ENCODE measurements at regions not wholly inside any gene's neighbourhood (a gene's known extent, or its start where the extent isn't known, plus 50 kb on each side); places are given as distances from the start of the nearest gene placed in this dataset.
A peak's percentile ranks its signal among the peaks of the same experiment; 100 is the strongest.

DNA sequence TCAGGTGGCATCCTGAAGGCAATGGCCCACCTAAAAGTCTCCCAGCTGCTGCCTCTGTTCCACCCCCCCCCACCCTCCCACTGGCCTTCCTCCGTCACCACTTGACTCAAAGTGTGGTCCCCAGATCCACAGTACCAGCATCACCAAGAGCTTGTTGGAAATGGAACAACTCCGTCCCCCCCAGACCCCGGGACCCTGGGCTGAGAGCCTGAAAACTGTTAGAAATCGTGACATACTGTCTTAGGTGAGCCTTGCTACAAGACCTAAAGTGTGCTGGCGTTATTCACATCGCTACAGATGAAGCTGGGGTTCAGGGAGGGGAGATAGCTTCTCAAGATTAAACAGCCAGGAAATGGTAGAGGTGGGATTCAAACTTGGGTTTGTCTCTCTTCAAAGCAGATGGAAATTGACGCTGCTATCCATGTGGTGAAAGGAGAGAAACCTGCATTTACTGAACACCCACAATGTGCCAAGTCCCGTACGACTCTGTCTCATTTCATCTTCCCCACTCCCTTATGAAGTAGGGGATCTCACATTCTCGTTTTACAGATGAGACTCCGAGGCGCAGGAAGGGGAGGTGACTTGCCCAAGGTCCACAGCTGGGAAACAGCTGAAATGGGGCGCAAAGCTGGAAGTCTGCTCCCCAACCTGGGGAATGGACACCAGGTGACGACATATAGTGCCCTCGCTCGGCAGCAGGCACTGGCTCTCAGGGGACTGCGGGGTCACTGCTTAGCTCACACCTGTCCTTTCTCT is 52.8 kb upstream of the IFFO2 start:
- peaks cover 20% of the 10 kb centered on the region for H3K4me1 ChIP-seq
- DNase-seq, result no peak
- no peak for TF ChIP-seq CTCF (IDR thresholded peaks at IDR 0.05)

DNA sequence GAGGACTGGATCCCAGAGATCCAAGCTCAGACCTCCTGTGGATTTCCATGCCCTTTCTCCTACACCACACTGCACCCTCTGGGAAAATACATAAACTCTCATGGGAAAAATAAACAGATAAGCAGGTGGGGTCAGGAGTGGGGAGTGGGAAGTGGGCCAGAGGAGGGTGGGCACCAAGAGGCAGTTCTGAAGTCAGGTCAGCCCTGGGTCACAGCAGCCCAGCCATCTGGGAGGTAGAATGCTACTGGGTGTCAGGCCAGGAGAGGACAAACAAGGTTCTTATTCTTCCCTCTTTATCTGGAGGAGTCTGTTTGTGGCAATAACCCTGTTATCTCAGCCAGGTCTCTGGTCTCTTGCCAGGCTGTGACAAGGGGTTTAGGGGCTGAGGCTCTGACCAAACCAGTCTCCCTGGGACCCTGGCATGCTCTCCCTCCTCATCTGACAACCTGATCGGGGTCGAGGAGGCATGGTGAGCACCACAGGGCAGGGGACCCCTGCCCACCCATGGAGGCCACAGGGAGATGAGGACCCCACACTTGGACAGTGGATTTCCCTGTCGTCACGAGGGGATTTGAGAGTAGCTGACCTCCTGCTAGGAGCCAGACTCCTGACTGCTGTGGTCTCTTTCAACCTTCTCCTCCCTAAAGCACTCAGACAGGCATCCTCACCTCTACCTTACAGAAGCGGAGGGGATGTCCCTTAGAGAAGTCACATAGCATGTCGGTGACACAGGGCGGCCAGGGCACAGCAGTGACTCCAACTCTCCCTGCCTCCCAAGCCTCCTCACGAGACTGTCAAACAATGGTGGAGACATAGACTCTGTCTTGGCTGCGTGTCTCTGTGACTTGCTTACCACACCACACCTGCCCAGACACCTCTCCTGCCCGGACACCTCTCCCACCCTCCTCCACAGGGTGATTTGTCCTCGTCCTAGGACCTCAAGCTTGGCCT is 51.3 kb upstream of the IFFO2 start:
- peak overlapping the region; percentile 6 to 32 for H3K9ac ChIP-seq (ENCODE audit: low read depth in 2 of 2, low read length in 2 of 2)
- H3K9me3 ChIP-seq, result no peaks in the 10 kb centered on the region
- no peak for TF ChIP-seq CTCF (IDR thresholded peaks at IDR 0.05)
- no peaks in the 10 kb centered on the region for H3K27me3 ChIP-seq
- peaks cover 20% of the 10 kb centered on the region for H3K4me1 ChIP-seq
- DNase-seq, result peak; percentile 60
- H3K27ac ChIP-seq, result no peak overlapping the region
- no peaks in the 10 kb centered on the region for H3K36me3 ChIP-seq
- intact Hi-C loops (cut with DNase I), result no loop called here
- no peak overlapping the region for H3K4me3 ChIP-seq

More for the DNA sequence above, 52.8 kb upstream of the IFFO2 start:
- intact Hi-C loops (cut with DNase I), result no loop called here
- Histone ChIP-seq H3K36me3 (no peaks in the 10 kb centered on the region), H3K27ac (no peak overlapping the region), H3K9ac (ENCODE audit: low read depth in 2 of 2, low read length in 2 of 2) (peak overlapping the region in 1 of 2 donors; percentile 70), H3K27me3 (no peaks in the 10 kb centered on the region), H3K9me3 (no peaks in the 10 kb centered on the region), H3K4me3 (no peak overlapping the region)

- peaks cover 18% of the 10 kb centered on the region for H3K4me1 ChIP-seq
- H3K9ac ChIP-seq (ENCODE audit: low read depth in 2 of 2, low read length in 2 of 2), result peak overlapping the region in 1 of 2 donors; percentile 32
- no peaks in the 10 kb centered on the region for H3K9me3 ChIP-seq
- no peaks in the 10 kb centered on the region for H3K27me3 ChIP-seq
- DNase-seq, result peak; percentile 40
- no peaks in the 10 kb centered on the region for H3K36me3 ChIP-seq
- intact Hi-C loops (cut with DNase I), result no loop called here
- no peak overlapping the region for H3K4me3 ChIP-seq
- no peak for TF ChIP-seq CTCF (IDR thresholded peaks at IDR 0.05)
- no peak overlapping the region for H3K27ac ChIP-seq
These were observed 50.4 kb upstream of the IFFO2 start for GRCh38 chr1:19006837-19007271.

Measured in colonic mucosa (tissue), 4 donors.